Mammary epithelial cell (primary cell): ENCODE measurements at regions not wholly inside any gene's neighbourhood (a gene's known extent, or its start where the extent isn't known, plus 50 kb on each side); places are given as distances from the start of the nearest gene placed in this dataset.
"Not testable (repeated sequence)": the region's sequence is repeated elsewhere in the genome, so short reads cannot be mapped to it uniquely, and the experiment has no call there.

Experiments
- EZH2 ChIP-seq: IDR thresholded peaks from 2 replicates; pipeline ENCODE4 v1.6.1; 2012; ENCODE audit warnings: low read length, inconsistent platforms, borderline replicate concordance
- TF ChIP-seq, protein P1 (sequence below), 2 donors: IDR thresholded peaks in 1 of 2; conservative IDR thresholded peaks in 1 of 2; 2 replicates each; pipeline ENCODE4 v1.5.1; 2011 to 2012; ENCODE audit warnings: inconsistent platforms in 2 of 2, low read length in 2 of 2, mild to moderate bottlenecking in 2 of 2, control low read depth in 1 of 2, low read depth in 1 of 2; ENCODE audit not compliant: insufficient read depth in 1 of 2; ENCODE audit errors: extremely low read depth in 1 of 2

- TF ChIP-seq, protein P1, sequence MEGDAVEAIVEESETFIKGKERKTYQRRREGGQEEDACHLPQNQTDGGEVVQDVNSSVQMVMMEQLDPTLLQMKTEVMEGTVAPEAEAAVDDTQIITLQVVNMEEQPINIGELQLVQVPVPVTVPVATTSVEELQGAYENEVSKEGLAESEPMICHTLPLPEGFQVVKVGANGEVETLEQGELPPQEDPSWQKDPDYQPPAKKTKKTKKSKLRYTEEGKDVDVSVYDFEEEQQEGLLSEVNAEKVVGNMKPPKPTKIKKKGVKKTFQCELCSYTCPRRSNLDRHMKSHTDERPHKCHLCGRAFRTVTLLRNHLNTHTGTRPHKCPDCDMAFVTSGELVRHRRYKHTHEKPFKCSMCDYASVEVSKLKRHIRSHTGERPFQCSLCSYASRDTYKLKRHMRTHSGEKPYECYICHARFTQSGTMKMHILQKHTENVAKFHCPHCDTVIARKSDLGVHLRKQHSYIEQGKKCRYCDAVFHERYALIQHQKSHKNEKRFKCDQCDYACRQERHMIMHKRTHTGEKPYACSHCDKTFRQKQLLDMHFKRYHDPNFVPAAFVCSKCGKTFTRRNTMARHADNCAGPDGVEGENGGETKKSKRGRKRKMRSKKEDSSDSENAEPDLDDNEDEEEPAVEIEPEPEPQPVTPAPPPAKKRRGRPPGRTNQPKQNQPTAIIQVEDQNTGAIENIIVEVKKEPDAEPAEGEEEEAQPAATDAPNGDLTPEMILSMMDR (conservative IDR thresholded peaks at IDR 0.05 in 1 of 2, IDR thresholded peaks at IDR 0.05 in 1 of 2; ENCODE audit: extremely low read depth in 1 of 2, insufficient read depth in 1 of 2, low read depth in 1 of 2, low read length in 2 of 2) = not testable (repeated sequence)
- not testable (repeated sequence) for TF ChIP-seq EZH2
These were observed 138.8 kb upstream of the ZNF469 start for GRCh38 chr16:88243921-88244320.
